NCI-H1417 treated with DMSO at 0.1 percent for 48 hours (cell line): ENCODE measurements at regions not wholly inside any gene's neighbourhood (a gene's known extent, or its start where the extent isn't known, plus 50 kb on each side); places are given as distances from the start of the nearest gene placed in this dataset.

Experiments used
- DNase-seq: peaks from one replicate; lab custom pipeline; 2025; lab: John Stamatoyannopoulos, UW

- peak; percentile 31 for DNase-seq
Observed at GRCh38 chr17:81345228-81346089, 49.8 kb upstream of the BAHCC1 start.
